SU-DHL-6 (cell line): ENCODE measurements at regions not wholly inside any gene's neighbourhood (a gene's known extent, or its start where the extent isn't known, plus 50 kb on each side); places are given as distances from the start of the nearest gene placed in this dataset.

Experiments
- EZH2phosphoT487 ChIP-seq: fragments of 200-600 bp; sonication (generic), shearing (Covaris generic); conservative IDR thresholded peaks from 2 replicates; pipeline ENCODE4 v1.6.1; 2018; ENCODE audit warnings: mild to moderate bottlenecking, antibody characterized with exemption, low read length, moderate library complexity, mixed read lengths
- TF ChIP-seq, protein P1 (sequence below): fragments of 200-600 bp; sonication (generic); IDR thresholded peaks from one replicate; pipeline ENCODE4 v1.5.1; 2017; ENCODE audit warnings: antibody characterized with exemption, mild to moderate bottlenecking, low read length, moderate library complexity; ENCODE audit not compliant: insufficient read depth, poor library complexity, severe bottlenecking

DNA sequence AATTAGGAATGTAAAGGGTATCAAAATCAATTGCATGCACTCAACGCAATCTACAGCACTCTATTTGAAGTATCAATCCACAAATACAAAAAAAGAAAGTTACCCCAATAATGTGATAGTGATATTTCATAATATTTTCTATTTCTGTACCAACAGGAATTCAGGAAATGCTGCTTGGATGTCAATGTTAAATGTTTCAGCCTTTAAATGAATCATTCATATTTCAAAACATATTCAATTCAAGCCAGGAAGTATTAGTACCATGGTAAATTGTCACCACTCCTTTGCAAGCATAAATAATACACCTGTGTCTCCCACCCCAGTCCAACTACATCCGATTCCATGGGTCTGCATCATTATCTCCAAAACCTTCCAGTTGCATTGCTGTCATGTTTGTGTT is 1185.5 kb upstream of the CDH18 start:
- TF ChIP-seq, protein P1, sequence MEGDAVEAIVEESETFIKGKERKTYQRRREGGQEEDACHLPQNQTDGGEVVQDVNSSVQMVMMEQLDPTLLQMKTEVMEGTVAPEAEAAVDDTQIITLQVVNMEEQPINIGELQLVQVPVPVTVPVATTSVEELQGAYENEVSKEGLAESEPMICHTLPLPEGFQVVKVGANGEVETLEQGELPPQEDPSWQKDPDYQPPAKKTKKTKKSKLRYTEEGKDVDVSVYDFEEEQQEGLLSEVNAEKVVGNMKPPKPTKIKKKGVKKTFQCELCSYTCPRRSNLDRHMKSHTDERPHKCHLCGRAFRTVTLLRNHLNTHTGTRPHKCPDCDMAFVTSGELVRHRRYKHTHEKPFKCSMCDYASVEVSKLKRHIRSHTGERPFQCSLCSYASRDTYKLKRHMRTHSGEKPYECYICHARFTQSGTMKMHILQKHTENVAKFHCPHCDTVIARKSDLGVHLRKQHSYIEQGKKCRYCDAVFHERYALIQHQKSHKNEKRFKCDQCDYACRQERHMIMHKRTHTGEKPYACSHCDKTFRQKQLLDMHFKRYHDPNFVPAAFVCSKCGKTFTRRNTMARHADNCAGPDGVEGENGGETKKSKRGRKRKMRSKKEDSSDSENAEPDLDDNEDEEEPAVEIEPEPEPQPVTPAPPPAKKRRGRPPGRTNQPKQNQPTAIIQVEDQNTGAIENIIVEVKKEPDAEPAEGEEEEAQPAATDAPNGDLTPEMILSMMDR, result no peak
- no peak for TF ChIP-seq EZH2phosphoT487
